ENCODE measurements at regions not wholly inside any gene's neighbourhood (a gene's known extent, or its start where the extent isn't known, plus 50 kb on each side); places are given as distances from the start of the nearest gene placed in this dataset.

DNA sequence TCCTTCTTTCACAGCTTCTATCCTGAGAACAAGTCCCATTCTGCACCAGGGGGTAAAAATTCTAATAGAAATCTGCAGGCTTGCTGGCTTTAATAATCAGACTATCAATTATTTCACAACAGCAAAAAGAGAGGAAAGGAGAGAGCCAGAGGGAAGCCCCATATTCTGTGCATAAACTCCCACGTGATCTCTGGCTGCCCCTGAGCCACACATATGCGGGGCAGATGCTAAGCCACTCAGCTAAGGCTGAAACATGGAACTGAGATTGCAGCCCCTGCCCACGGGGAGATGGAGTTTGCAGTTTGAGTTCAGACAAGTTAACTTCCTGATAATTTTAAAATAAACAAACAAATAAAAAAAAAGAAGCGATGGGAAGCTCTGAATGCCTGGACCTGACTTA, 254.4 kb upstream of the CCDC196 start:
- Histone ChIP-seq H3K4me2 (ENCODE audit: low read depth, low read length) (no peak overlapping the region), H3K9ac (ENCODE audit: low read length) (no peak overlapping the region)
- no peak for DNase-seq

DNA sequence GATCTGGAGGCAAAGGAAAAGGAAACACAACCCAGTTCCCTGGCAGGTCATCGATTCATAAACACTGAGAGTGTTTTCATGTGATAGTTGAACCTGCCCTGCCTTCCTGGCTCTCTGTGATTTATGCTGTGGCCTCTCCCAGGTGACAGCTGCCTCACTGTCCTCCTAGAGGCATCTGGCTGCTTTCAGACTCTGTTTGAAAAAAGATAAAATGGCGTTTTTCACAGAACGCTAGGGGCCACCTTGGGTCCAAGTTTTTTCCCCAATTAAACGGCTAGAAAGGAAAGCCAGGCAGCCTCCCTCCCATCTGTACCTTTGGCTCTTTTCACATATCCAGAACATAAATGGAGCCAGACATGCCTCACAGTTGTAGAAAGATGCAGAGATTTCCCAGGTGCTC, 252.6 kb upstream of the CCDC196 start:
- Histone ChIP-seq H3K27ac (ENCODE audit: low read length) (no peak overlapping the region), H3K4me1 (ENCODE audit: low read length) (no peaks in the 10 kb centered on the region), H3K9ac (ENCODE audit: low read length) (no peak overlapping the region), H4K20me1 (ENCODE audit: insufficient read depth, low read length) (no peaks in the 10 kb centered on the region), H2AFZ (ENCODE audit: low read length) (no peak overlapping the region), H3K79me2 (ENCODE audit: low read length) (no peaks in the 10 kb centered on the region), H3K36me3 (replicated peaks; ENCODE audit: insufficient read depth, low read length) (no peaks in the 10 kb centered on the region), H3K9me3 (replicated peaks; ENCODE audit: insufficient read depth, low read length) (no peaks in the 10 kb centered on the region), H3K4me3 (ENCODE audit: low read length) (no peak overlapping the region), H3K4me2 (ENCODE audit: low read depth, low read length) (no peak overlapping the region), H3K9me2 (replicated peaks; ENCODE audit: insufficient read depth, low read length) (no peaks in the 10 kb centered on the region), H3K27me3 (replicated peaks; ENCODE audit: insufficient read depth, low read length) (no peaks in the 10 kb centered on the region), H3F3A (ENCODE audit: insufficient read depth, low read length) (no peaks in the 10 kb centered on the region)
- TF ChIP-seq EZH2 (optimal IDR thresholded peaks at IDR 0.05; ENCODE audit: low read depth, low read length) = no peak
- DNase-seq = no peak

More for the DNA sequence above, 254.4 kb upstream of the CCDC196 start:
- Histone ChIP-seq H3K27ac (ENCODE audit: low read length) (no peak overlapping the region), H3K4me3 (ENCODE audit: low read length) (no peak overlapping the region), H2AFZ (ENCODE audit: low read length) (no peak overlapping the region), H3F3A (ENCODE audit: insufficient read depth, low read length) (no peaks in the 10 kb centered on the region), H3K27me3 (replicated peaks; ENCODE audit: insufficient read depth, low read length) (no peaks in the 10 kb centered on the region), H3K4me1 (ENCODE audit: low read length) (no peaks in the 10 kb centered on the region), H3K79me2 (ENCODE audit: low read length) (no peaks in the 10 kb centered on the region), H3K9me2 (replicated peaks; ENCODE audit: insufficient read depth, low read length) (no peaks in the 10 kb centered on the region), H4K20me1 (ENCODE audit: insufficient read depth, low read length) (no peaks in the 10 kb centered on the region), H3K9me3 (replicated peaks; ENCODE audit: insufficient read depth, low read length) (no peaks in the 10 kb centered on the region), H3K36me3 (replicated peaks; ENCODE audit: insufficient read depth, low read length) (no peaks in the 10 kb centered on the region)
- TF ChIP-seq CTCF (IDR thresholded peaks at IDR 0.05; ENCODE audit: low read length) = no peak
- TF ChIP-seq EZH2 (optimal IDR thresholded peaks at IDR 0.05; ENCODE audit: low read depth, low read length) = no peak
- TF ChIP-seq EZH2phosphoT487 (IDR thresholded peaks at IDR 0.05; ENCODE audit: low read length) = no peak

DNA sequence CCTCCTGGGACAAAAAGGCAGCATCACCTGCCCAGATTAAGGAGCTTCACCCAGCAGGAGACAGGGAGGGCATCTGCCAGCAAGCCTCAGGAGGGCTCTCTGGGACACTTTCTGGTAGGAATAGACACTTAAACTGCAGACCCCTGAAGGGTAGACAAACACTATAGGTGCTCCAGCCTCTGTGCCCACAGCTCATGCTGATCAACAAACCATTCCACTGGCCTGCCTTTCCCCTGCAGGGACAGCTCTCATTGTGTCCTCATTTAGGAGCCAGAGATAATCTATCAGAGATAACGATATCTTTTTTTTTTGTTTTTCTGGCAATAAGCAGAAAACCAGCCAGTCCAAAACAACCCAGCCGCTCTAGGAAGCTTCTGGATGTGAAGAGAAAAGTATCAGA, 251.8 kb upstream of the CCDC196 start:
- Histone ChIP-seq H4K20me1 (ENCODE audit: insufficient read depth, low read length) (no peaks in the 10 kb centered on the region), H3K9me2 (replicated peaks; ENCODE audit: insufficient read depth, low read length) (no peaks in the 10 kb centered on the region), H2AFZ (ENCODE audit: low read length) (no peak overlapping the region), H3K9me3 (replicated peaks; ENCODE audit: insufficient read depth, low read length) (no peaks in the 10 kb centered on the region), H3F3A (ENCODE audit: insufficient read depth, low read length) (no peaks in the 10 kb centered on the region), H3K9ac (ENCODE audit: low read length) (no peak overlapping the region), H3K4me2 (ENCODE audit: low read depth, low read length) (no peak overlapping the region), H3K27me3 (replicated peaks; ENCODE audit: insufficient read depth, low read length) (no peaks in the 10 kb centered on the region), H3K79me2 (ENCODE audit: low read length) (no peaks in the 10 kb centered on the region), H3K27ac (ENCODE audit: low read length) (no peak overlapping the region), H3K4me1 (ENCODE audit: low read length) (no peaks in the 10 kb centered on the region), H3K36me3 (replicated peaks; ENCODE audit: insufficient read depth, low read length) (no peaks in the 10 kb centered on the region), H3K4me3 (ENCODE audit: low read length) (no peak overlapping the region)
- TF ChIP-seq EZH2phosphoT487 (IDR thresholded peaks at IDR 0.05; ENCODE audit: low read length) = no peak
- TF ChIP-seq EZH2 (optimal IDR thresholded peaks at IDR 0.05; ENCODE audit: low read depth, low read length) = no peak
- no peak for TF ChIP-seq CTCF (IDR thresholded peaks at IDR 0.05; ENCODE audit: low read length)
- DNase-seq = no peak

DNA sequence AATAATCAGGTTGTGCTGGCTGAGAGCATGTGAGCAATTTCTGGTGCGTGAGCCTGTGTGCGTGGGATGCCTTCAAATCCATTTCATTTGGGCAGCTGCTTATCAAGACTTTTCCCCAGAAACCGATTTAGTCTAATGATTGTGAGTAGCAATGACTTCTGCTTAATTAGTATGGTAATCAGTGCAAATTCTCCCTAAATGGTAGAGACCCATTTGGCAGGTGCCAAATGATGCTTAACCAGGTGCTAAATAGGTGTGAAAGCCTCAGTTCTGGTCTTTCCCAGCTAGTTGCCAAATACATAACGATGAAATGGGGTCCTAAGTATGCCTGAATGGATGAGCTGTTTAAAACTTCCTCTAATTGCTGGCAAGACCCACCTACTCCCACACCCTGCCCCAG, 248.4 kb upstream of the CCDC196 start:
- no peak for DNase-seq
- Histone ChIP-seq H2AFZ (ENCODE audit: low read length) (no peak overlapping the region), H3K9me2 (replicated peaks; ENCODE audit: insufficient read depth, low read length) (no peaks in the 10 kb centered on the region), H3K4me1 (ENCODE audit: low read length) (no peaks in the 10 kb centered on the region), H3K4me2 (ENCODE audit: low read depth, low read length) (no peak overlapping the region), H3F3A (ENCODE audit: insufficient read depth, low read length) (no peaks in the 10 kb centered on the region), H3K27ac (ENCODE audit: low read length) (no peak overlapping the region), H4K20me1 (ENCODE audit: insufficient read depth, low read length) (no peaks in the 10 kb centered on the region), H3K4me3 (ENCODE audit: low read length) (no peak overlapping the region), H3K79me2 (ENCODE audit: low read length) (no peaks in the 10 kb centered on the region), H3K27me3 (replicated peaks; ENCODE audit: insufficient read depth, low read length) (no peaks in the 10 kb centered on the region), H3K36me3 (replicated peaks; ENCODE audit: insufficient read depth, low read length) (no peaks in the 10 kb centered on the region), H3K9ac (ENCODE audit: low read length) (no peak overlapping the region), H3K9me3 (replicated peaks; ENCODE audit: insufficient read depth, low read length) (no peaks in the 10 kb centered on the region)
- TF ChIP-seq CTCF (IDR thresholded peaks at IDR 0.05; ENCODE audit: low read length) = no peak
- no peak for TF ChIP-seq EZH2phosphoT487 (IDR thresholded peaks at IDR 0.05; ENCODE audit: low read length)
- no peak for TF ChIP-seq EZH2 (optimal IDR thresholded peaks at IDR 0.05; ENCODE audit: low read depth, low read length)
